ENCODE measurements at regions not wholly inside any gene's neighbourhood (a gene's known extent, or its start where the extent isn't known, plus 50 kb on each side); places are given as distances from the start of the nearest gene placed in this dataset.

GRCh38 chr9:14466429-14466818 is 152.5 kb upstream of the NFIB start:
- 56% methylated on average over 7 of the region's 7 CpGs; no CpG with 5 or more reads in 1 of the 2 experiments for WGBS, 2 experiments (ENCODE audit: extremely low coverage in 1 of 2, insufficient coverage in 1 of 2, insufficient read length in 1 of 2, insufficient replicate concordance in 2 of 2, low coverage in 1 of 2, low lambda C conversion rate in 2 of 2, missing lambda C conversion rate in 1 of 2)
- no peak overlapping the region for H2AK5ac ChIP-seq (ENCODE audit: low read depth, low read length)
- no peak for DNase-seq (ENCODE audit: low read depth in 1 of 2, low spot score in 2 of 2)

More at GRCh38 chr9:14466429-14466818, 152.5 kb upstream of the NFIB start:
- Histone ChIP-seq H3K27ac (ENCODE audit: low read depth, low read length) (no peak overlapping the region), H2BK20ac (ENCODE audit: low read length) (peak overlapping the region; percentile 96), H4K91ac (replicated peaks; ENCODE audit: insufficient read length, low read length) (peak overlapping the region; percentile 50), H3K9me3 (ENCODE audit: insufficient read depth in 2 of 2, low read depth in 1 of 2, low read length in 1 of 2) (no peaks in the 10 kb centered on the region), H3K56ac (replicated peaks; ENCODE audit: insufficient read length, low read depth, low read length) (no peak overlapping the region), H3K14ac (ENCODE audit: insufficient read length) (no peak overlapping the region), H3K18ac (ENCODE audit: extremely low read depth, low read length) (peak overlapping the region; percentile 98), H2AFZ (ENCODE audit: low read length) (peak overlapping the region; percentile 66), H3K4me1 (replicated peaks in 1 of 4; ENCODE audit: control insufficient read depth in 3 of 4, insufficient read depth in 4 of 4, low read length in 3 of 4) (peaks cover 6 to 15% (median 11%) of the 10 kb centered on the region in 4 experiments), H3K23me2 (ENCODE audit: low read depth, low read length) (0 out of 2 replicates have a peak, but pooled peaks cover 3% of the 10 kb centered on the region), H4K5ac (ENCODE audit: insufficient read length, low read depth, low read length) (no peak overlapping the region), H2BK5ac (ENCODE audit: low read depth, low read length) (peak overlapping the region; percentile 82; the same call in 1 of the 2 replicates), H3K4me3 (ENCODE audit: extremely low read depth in 1 of 4, insufficient read depth in 2 of 4, low read depth in 3 of 4, low read length in 4 of 4) (no peak overlapping the region), H3K23ac (ENCODE audit: insufficient read length) (no peak overlapping the region), H3K4me2 (ENCODE audit: insufficient read depth in 1 of 2, low read depth in 2 of 2, low read length in 2 of 2) (peak overlapping the region; percentile 41 to 46), H4K8ac (ENCODE audit: extremely low read depth, insufficient read depth, low read length) (no peak overlapping the region), H2BK15ac (ENCODE audit: low read length) (peak overlapping the region; percentile 95; the same call in 1 of the 2 replicates), H3K27me3 (replicated peaks in 1 of 4; ENCODE audit: control insufficient read depth in 3 of 4, extremely low read depth in 1 of 4, insufficient read depth in 3 of 4, low read length in 3 of 4) (no peaks in the 10 kb centered on the region), H3K79me1 (ENCODE audit: low read depth, low read length) (no peaks in the 10 kb centered on the region), H3K79me2 (ENCODE audit: control insufficient read depth in 1 of 2, insufficient read depth in 2 of 2, low read length in 2 of 2) (no peaks in the 10 kb centered on the region), H2BK12ac (ENCODE audit: low read depth, low read length) (peak overlapping the region; percentile 85; the same call in 1 of the 2 replicates), H3K9ac (replicated peaks in 1 of 4; ENCODE audit: extremely low read depth in 1 of 4, low read depth in 3 of 4, low read length in 3 of 4) (no peak overlapping the region), H3K36me3 (ENCODE audit: control insufficient read depth in 2 of 4, insufficient read depth in 4 of 4, low read length in 3 of 4) (no peaks in the 10 kb centered on the region), H4K20me1 (replicated peaks in 1 of 2; ENCODE audit: control insufficient read depth in 1 of 2, insufficient read depth in 2 of 2, low read length in 2 of 2) (no peaks in the 10 kb centered on the region), H3K4ac (replicated peaks; ENCODE audit: insufficient read length, low read depth, low read length) (no peak overlapping the region), H2BK120ac (replicated peaks; ENCODE audit: low read depth, low read length) (peak overlapping the region; percentile 89)
- TF ChIP-seq SP1 (IDR thresholded peaks at IDR 0.05; ENCODE audit: low read depth, low read length), result 0 out of 2 replicates have a peak, but pooled peaks have one; percentile 8
- no peak for TF ChIP-seq SP2 (IDR thresholded peaks at IDR 0.05; ENCODE audit: low read length)
- TF ChIP-seq BRCA1 (IDR thresholded peaks at IDR 0.05; ENCODE audit: low read depth, low read length), result no peak
- no peak for TF ChIP-seq HDAC2 (IDR thresholded peaks at IDR 0.05; ENCODE audit: borderline replicate concordance in 1 of 2, low read depth in 2 of 2, low read length in 2 of 2)
- TF ChIP-seq SRF (IDR thresholded peaks at IDR 0.05; ENCODE audit: low read depth, low read length), result no peak
- TF ChIP-seq BCL11A (IDR thresholded peaks at IDR 0.05; ENCODE audit: low read depth in 2 of 2, low read length in 2 of 2), result no peak
- ChIA-PET CTCF (ENCODE audit: partially characterized antibody) (interaction anchor here (0.6 to 4.5 kb wide), 39 partner anchors 9 to 333 kb away, joined by 3 to 41 read pairs (median 7); no protein-coding TSS in a partner anchor), POLR2A (ENCODE audit: partially characterized antibody) (interaction anchor here (0.9 kb wide), 1 partner anchor 119 kb away, joined by 3 read pairs; no protein-coding TSS in a partner anchor)
- FAIRE-seq, result no peak
